GM12878 (cell line): ENCODE measurements at regions not wholly inside any gene's neighbourhood (a gene's known extent, or its start where the extent isn't known, plus 50 kb on each side); places are given as distances from the start of the nearest gene placed in this dataset.

Source experiments
- ATAC-seq: fragments of 200-7000 bp; cut with Tn5 transposase; 3 replicates; pipeline ENCODE4 v1.9.1; 2020; ENCODE audit warnings: mild to moderate bottlenecking, moderate library complexity
- BruUV-seq: library from RNA; stranded (reverse); fragments of 400-500 nt; replicated peaks from 2 replicates; lab custom pipeline; 2021; lab: Mats Ljungman, UMichigan
- CTCF ChIA-PET: fragments of 300-600 bp; sonication (Branson Sonifier 250); formaldehyde crosslinking; extraction: SDS; loops from one replicate; lab custom pipeline; 2021; ENCODE audit warnings: inconsistent platforms; lab: Yijun Ruan, JAX
- POLR2A ChIA-PET: fragments of 350-600 bp; formaldehyde crosslinking; extraction: SDS; loops from one replicate; lab custom pipeline; 2021; ENCODE audit warnings: inconsistent platforms; lab: Charles Lee
- RAD21 ChIA-PET: fragments of 300-600 bp; sonication (Branson Sonifier 250); formaldehyde crosslinking; loops from one replicate; lab custom pipeline; 2023; ENCODE audit warnings: antibody characterized with exemption; ENCODE audit not compliant: unreplicated experiment; lab: Charles Lee
- SMC1A ChIA-PET: fragments of 300-600 bp; sonication (Branson Sonifier 250); formaldehyde crosslinking; loops from one replicate; lab custom pipeline; 2023; ENCODE audit not compliant: unreplicated experiment, uncharacterized antibody; lab: Charles Lee
- DNase-seq: peaks from one replicate; pipeline ENCODE4 v3.0.0-alpha.2; 2011; ENCODE audit warnings: low read depth, low spot score
- FAIRE-seq: peaks from 3 replicates; lab custom pipeline; 2011; peaks lifted over from hg19 to GRCh38; lab: Jason Lieb, UNC
- H2AFZ ChIP-seq: 2 replicates; pipeline ENCODE4 v1.6.0; 2011; ENCODE audit warnings: low read depth, low read length, control low read depth; ENCODE audit not compliant: control insufficient read depth
- H3K27ac ChIP-seq: 2 replicates; pipeline ENCODE4 v1.5.1; 2011; ENCODE audit warnings: control low read depth; ENCODE audit not compliant: control insufficient read depth, insufficient read depth
- H3K27me3 ChIP-seq, 2 experiments: replicated peaks in 1 of 2; 2 replicates each; pipeline versions ENCODE4 v1.6.0 to v1.6.1; 2011; ENCODE audit warnings: low read length in 1 of 2; ENCODE audit not compliant: control insufficient read depth in 2 of 2, insufficient read depth in 2 of 2
- H3K36me3 ChIP-seq, 2 experiments: 2 replicates each; pipeline ENCODE4 v1.5.1; 2011; ENCODE audit warnings: low read length in 1 of 2; ENCODE audit not compliant: control insufficient read depth in 2 of 2, insufficient read depth in 2 of 2
- H3K4me1 ChIP-seq: 2 replicates; pipeline ENCODE4 v1.6.1; 2011; ENCODE audit warnings: mild to moderate bottlenecking, low read length, moderate library complexity, mixed read lengths; ENCODE audit not compliant: control insufficient read depth, insufficient read depth
- H3K4me2 ChIP-seq: 2 replicates; pipeline ENCODE4 v1.6.0; 2011; ENCODE audit warnings: control low read depth; ENCODE audit not compliant: control insufficient read depth, insufficient read depth
- H3K4me3 ChIP-seq: fragments of 200-600 bp; sonication (generic); 2 replicates; pipeline ENCODE4 v1.5.1; 2016
- H3K79me2 ChIP-seq: 2 replicates; pipeline ENCODE4 v1.6.0; 2011; ENCODE audit warnings: low read length; ENCODE audit not compliant: control insufficient read depth, insufficient read depth
- H3K9ac ChIP-seq: 2 replicates; pipeline ENCODE4 v1.8.0; 2011; ENCODE audit warnings: low read length, control low read depth, mixed read lengths; ENCODE audit not compliant: control insufficient read depth, insufficient read depth
- H3K9me3 ChIP-seq: replicated peaks from 3 replicates; pipeline ENCODE4 v1.5.1; 2011; ENCODE audit warnings: mild to moderate bottlenecking, low read length; ENCODE audit not compliant: control insufficient read depth, insufficient read depth
- H4K20me1 ChIP-seq: 2 replicates; pipeline ENCODE4 v1.6.0; 2011; ENCODE audit not compliant: control insufficient read depth, insufficient read depth
- CBX3 ChIP-seq: fragments of 200-600 bp; sonication (generic); IDR thresholded peaks from 2 replicates; pipeline ENCODE4 v1.6.1; 2016; ENCODE audit warnings: low read depth, borderline replicate concordance
- EGR1 ChIP-seq, 2 experiments: IDR thresholded peaks; 1 replicate in 1 of 2; 2 replicates in 1 of 2; pipeline ENCODE4 v1.6.1; 2011 to 2012; ENCODE audit warnings: low read depth in 2 of 2, low read length in 2 of 2, borderline replicate concordance in 1 of 2, mild to moderate bottlenecking in 1 of 2, moderate library complexity in 1 of 2
- EZH2 ChIP-seq: IDR thresholded peaks from 2 replicates; pipeline ENCODE4 v1.6.1; 2012; ENCODE audit warnings: low read depth, mild to moderate bottlenecking, control low read depth, inconsistent platforms, low read length, borderline replicate concordance; ENCODE audit not compliant: control insufficient read depth
- GABPA ChIP-seq: IDR thresholded peaks from 2 replicates; pipeline ENCODE4 v1.6.1; 2014; ENCODE audit warnings: antibody characterized with exemption, low read depth, mild to moderate bottlenecking, inconsistent platforms
- HDAC2 ChIP-seq: fragments of 200-600 bp; sonication (generic); IDR thresholded peaks from 2 replicates; pipeline ENCODE4 v1.6.1; 2017
- NFIC ChIP-seq: IDR thresholded peaks from 2 replicates; pipeline ENCODE4 v1.6.1; 2012; ENCODE audit warnings: low read depth, mild to moderate bottlenecking, inconsistent platforms, low read length, moderate library complexity
- RAD51 ChIP-seq: fragments of 450-650 bp; IDR thresholded peaks from 2 replicates; pipeline ENCODE4 v1.6.1; 2016; ENCODE audit warnings: moderate library complexity, mild to moderate bottlenecking, inconsistent platforms
- WGBS: methylation state at CpG from one replicate; pipeline ENCODE4 v1.1.6; 2016; ENCODE audit warnings: low lambda C conversion rate; ENCODE audit not compliant: insufficient replicate concordance, insufficient coverage; ENCODE audit errors: missing lambda C conversion rate; 5-methylcytosine and 5-hydroxymethylcytosine counted together
- in situ Hi-C: fragments of 300-500 bp; cut with MboI; formaldehyde crosslinking; loops from 9 replicates; pipeline ENCODE4 v1.14.3; 2018; ENCODE audit warnings: mixed read lengths
- intact Hi-C: fragments of 100-400 bp; cut with micrococcal nuclease; formaldehyde crosslinking; loops from one replicate; pipeline ENCODE4 v1.14.2; 2022; ENCODE audit not compliant: unreplicated experiment
- TF ChIP-seq, protein P1 (sequence below): IDR thresholded peaks from 2 replicates; pipeline ENCODE4 v1.6.1; 2012; ENCODE audit warnings: mild to moderate bottlenecking, low read depth, low read length
- TF ChIP-seq, protein P2 (sequence below): fragments of 450-650 bp; IDR thresholded peaks from 2 replicates; pipeline ENCODE4 v1.6.1; 2016; ENCODE audit warnings: mild to moderate bottlenecking
- TF ChIP-seq, protein P3 (sequence below): fragments of 450-650 bp; formaldehyde crosslinking; IDR thresholded peaks from 2 replicates; pipeline ENCODE4 v1.4.0; 2022; ENCODE audit warnings: mild to moderate bottlenecking, moderate library complexity

GRCh38 chr7:69196593-69196992 lies 401.7 kb upstream of the AUTS2 start:
- ChIA-PET RAD21 (no interaction called here), CTCF (no interaction called here), SMC1A (no interaction called here), POLR2A (no interaction called here)
- Histone ChIP-seq H3K9me3 (peaks cover 2% of the 10 kb centered on the region; the same call in 1 of the 3 replicates), H4K20me1 (no peaks in the 10 kb centered on the region), H3K9ac (no peak overlapping the region), H3K27ac (no peak overlapping the region), H3K79me2 (no peaks in the 10 kb centered on the region), H3K27me3 (no peaks in the 10 kb centered on the region), H3K4me3 (no peak overlapping the region), H3K36me3 (no peaks in the 10 kb centered on the region), H3K4me2 (no peak overlapping the region), H2AFZ (no peak overlapping the region), H3K4me1 (no peaks in the 10 kb centered on the region)
- intact Hi-C loops (no loop called here), in situ Hi-C loops (no loop called here)
- no TSS peak for BruUV-seq
- DNase-seq (no peak), ATAC-seq (no peak), FAIRE-seq (no peak)
- TF ChIP-seq, protein P1, sequence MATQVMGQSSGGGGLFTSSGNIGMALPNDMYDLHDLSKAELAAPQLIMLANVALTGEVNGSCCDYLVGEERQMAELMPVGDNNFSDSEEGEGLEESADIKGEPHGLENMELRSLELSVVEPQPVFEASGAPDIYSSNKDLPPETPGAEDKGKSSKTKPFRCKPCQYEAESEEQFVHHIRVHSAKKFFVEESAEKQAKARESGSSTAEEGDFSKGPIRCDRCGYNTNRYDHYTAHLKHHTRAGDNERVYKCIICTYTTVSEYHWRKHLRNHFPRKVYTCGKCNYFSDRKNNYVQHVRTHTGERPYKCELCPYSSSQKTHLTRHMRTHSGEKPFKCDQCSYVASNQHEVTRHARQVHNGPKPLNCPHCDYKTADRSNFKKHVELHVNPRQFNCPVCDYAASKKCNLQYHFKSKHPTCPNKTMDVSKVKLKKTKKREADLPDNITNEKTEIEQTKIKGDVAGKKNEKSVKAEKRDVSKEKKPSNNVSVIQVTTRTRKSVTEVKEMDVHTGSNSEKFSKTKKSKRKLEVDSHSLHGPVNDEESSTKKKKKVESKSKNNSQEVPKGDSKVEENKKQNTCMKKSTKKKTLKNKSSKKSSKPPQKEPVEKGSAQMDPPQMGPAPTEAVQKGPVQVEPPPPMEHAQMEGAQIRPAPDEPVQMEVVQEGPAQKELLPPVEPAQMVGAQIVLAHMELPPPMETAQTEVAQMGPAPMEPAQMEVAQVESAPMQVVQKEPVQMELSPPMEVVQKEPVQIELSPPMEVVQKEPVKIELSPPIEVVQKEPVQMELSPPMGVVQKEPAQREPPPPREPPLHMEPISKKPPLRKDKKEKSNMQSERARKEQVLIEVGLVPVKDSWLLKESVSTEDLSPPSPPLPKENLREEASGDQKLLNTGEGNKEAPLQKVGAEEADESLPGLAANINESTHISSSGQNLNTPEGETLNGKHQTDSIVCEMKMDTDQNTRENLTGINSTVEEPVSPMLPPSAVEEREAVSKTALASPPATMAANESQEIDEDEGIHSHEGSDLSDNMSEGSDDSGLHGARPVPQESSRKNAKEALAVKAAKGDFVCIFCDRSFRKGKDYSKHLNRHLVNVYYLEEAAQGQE: no peak
- TF ChIP-seq HDAC2 (no peak), EZH2 (no peak), GABPA (no peak), NFIC (no peak), EGR1 (IDR thresholded peaks at IDR 0.05; ENCODE audit: borderline replicate concordance in 1 of 2, low read depth in 2 of 2, low read length in 2 of 2) (no peak), CBX3 (no peak), RAD51 (no peak)
- TF ChIP-seq, protein P2, sequence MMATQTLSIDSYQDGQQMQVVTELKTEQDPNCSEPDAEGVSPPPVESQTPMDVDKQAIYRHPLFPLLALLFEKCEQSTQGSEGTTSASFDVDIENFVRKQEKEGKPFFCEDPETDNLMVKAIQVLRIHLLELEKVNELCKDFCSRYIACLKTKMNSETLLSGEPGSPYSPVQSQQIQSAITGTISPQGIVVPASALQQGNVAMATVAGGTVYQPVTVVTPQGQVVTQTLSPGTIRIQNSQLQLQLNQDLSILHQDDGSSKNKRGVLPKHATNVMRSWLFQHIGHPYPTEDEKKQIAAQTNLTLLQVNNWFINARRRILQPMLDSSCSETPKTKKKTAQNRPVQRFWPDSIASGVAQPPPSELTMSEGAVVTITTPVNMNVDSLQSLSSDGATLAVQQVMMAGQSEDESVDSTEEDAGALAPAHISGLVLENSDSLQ: no peak
- TF ChIP-seq, protein P3, sequence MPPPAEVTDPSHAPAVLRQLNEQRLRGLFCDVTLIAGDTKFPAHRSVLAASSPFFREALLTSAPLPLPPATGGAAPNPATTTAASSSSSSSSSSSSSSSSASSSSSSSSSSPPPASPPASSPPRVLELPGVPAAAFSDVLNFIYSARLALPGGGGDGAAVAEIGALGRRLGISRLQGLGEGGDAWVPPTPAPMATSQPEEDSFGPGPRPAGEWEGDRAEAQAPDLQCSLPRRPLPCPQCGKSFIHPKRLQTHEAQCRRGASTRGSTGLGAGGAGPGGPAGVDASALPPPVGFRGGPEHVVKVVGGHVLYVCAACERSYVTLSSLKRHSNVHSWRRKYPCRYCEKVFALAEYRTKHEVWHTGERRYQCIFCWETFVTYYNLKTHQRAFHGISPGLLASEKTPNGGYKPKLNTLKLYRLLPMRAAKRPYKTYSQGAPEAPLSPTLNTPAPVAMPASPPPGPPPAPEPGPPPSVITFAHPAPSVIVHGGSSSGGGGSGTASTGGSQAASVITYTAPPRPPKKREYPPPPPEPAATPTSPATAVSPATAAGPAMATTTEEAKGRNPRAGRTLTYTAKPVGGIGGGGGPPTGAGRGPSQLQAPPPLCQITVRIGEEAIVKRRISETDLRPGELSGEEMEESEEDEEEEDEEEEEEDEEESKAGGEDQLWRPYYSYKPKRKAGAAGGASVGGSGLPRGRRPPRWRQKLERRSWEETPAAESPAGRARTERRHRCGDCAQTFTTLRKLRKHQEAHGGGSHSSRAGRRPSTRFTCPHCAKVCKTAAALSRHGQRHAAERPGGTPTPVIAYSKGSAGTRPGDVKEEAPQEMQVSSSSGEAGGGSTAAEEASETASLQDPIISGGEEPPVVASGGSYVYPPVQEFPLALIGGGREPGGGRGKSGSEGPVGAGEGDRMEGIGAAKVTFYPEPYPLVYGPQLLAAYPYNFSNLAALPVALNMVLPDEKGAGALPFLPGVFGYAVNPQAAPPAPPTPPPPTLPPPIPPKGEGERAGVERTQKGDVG (CRISPR knock-in tag): no peak
- WGBS: 37% methylated on average over 1 of the region's 1 CpG
